BJ (cell line): ENCODE measurements at regions not wholly inside any gene's neighbourhood (a gene's known extent, or its start where the extent isn't known, plus 50 kb on each side); places are given as distances from the start of the nearest gene placed in this dataset.

Source experiments
- CTCF ChIA-PET: fragments of 350-600 bp; formaldehyde crosslinking; extraction: SDS; loops from one replicate; lab custom pipeline; 2021; ENCODE audit warnings: antibody characterized with exemption, inconsistent platforms; lab: Yijun Ruan, JAX
- POLR2A ChIA-PET: fragments of 300-600 bp; sonication (Branson Sonifier 250); formaldehyde crosslinking; extraction: SDS; loops from one replicate; lab custom pipeline; 2021; ENCODE audit warnings: antibody characterized with exemption; lab: Charles Lee
- DNase-seq: peaks from one replicate; pipeline ENCODE4 v3.0.0-alpha.2; 2011; ENCODE audit warnings: low read depth
- H3K27me3 ChIP-seq: 2 replicates; pipeline ENCODE4 v1.6.0; 2011; ENCODE audit warnings: low read length; ENCODE audit not compliant: control insufficient read depth, insufficient read depth
- H3K36me3 ChIP-seq: 2 replicates; pipeline ENCODE4 v1.5.1; 2011; ENCODE audit warnings: low read length; ENCODE audit not compliant: control insufficient read depth, insufficient read depth
- H3K4me3 ChIP-seq: 2 replicates; pipeline ENCODE4 v1.5.1; 2011; ENCODE audit warnings: low read depth, mild to moderate bottlenecking, control low read depth, low read length
- CTCF ChIP-seq: IDR thresholded peaks from 2 replicates; pipeline ENCODE4 v1.5.1; 2011; ENCODE audit warnings: low read depth, mild to moderate bottlenecking, control low read depth, inconsistent platforms, low read length, moderate library complexity; ENCODE audit not compliant: insufficient read depth

DNA sequence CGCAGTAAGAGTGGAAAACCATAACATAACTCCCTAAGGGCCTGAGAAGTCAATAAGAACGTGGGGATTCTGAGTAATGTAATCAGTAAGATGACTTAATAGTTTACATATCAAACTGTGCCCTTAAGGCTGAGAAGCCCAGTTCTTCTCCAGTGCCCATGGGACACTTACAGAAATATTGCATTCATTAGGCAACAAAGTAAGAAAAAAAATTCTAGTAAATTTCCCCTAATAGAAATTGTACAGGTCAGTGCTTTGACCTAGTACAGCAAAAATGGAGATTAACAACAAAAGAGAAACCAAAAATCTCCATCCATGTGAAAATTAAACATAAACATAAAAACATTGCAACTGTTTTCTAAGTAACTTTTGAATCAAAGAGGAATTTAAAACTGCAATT lies 139.8 kb upstream of the HS6ST1 start:
- TF ChIP-seq CTCF, result no peak
- DNase-seq, result no peak
- ChIA-PET CTCF (interaction anchor here (0.8 kb wide), 1 partner anchor 210 kb away, joined by 3 read pairs; no protein-coding TSS in a partner anchor), POLR2A (no interaction called here)
- peaks cover 2% of the 10 kb centered on the region for H3K27me3 ChIP-seq
- no peaks in the 10 kb centered on the region for H3K36me3 ChIP-seq
- no peak overlapping the region for H3K4me3 ChIP-seq

GRCh38 chr2:128464456-128464855 lies 145.8 kb upstream of the HS6ST1 start:
- POLR2A ChIA-PET, result no interaction called here
- H3K36me3 ChIP-seq, result no peaks in the 10 kb centered on the region
- CTCF ChIA-PET, result no interaction called here
- H3K27me3 ChIP-seq, result no peaks in the 10 kb centered on the region
- no peak overlapping the region for H3K4me3 ChIP-seq
- no peak for TF ChIP-seq CTCF
- DNase-seq, result no peak

- ChIA-PET POLR2A (no interaction called here), CTCF (no interaction called here)
- TF ChIP-seq CTCF, result no peak
- no peak for DNase-seq
- H3K36me3 ChIP-seq, result no peaks in the 10 kb centered on the region
- no peak overlapping the region for H3K4me3 ChIP-seq
- no peaks in the 10 kb centered on the region for H3K27me3 ChIP-seq
Observed at GRCh38 chr2:128465246-128466170, 146.8 kb upstream of the HS6ST1 start.

GRCh38 chr2:128466376-128466775 lies 147.7 kb upstream of the HS6ST1 start:
- no peak for DNase-seq
- Histone ChIP-seq H3K36me3 (no peaks in the 10 kb centered on the region), H3K27me3 (no peaks in the 10 kb centered on the region), H3K4me3 (no peak overlapping the region)
- ChIA-PET CTCF (no interaction called here), POLR2A (no interaction called here)
- TF ChIP-seq CTCF, result no peak

DNA sequence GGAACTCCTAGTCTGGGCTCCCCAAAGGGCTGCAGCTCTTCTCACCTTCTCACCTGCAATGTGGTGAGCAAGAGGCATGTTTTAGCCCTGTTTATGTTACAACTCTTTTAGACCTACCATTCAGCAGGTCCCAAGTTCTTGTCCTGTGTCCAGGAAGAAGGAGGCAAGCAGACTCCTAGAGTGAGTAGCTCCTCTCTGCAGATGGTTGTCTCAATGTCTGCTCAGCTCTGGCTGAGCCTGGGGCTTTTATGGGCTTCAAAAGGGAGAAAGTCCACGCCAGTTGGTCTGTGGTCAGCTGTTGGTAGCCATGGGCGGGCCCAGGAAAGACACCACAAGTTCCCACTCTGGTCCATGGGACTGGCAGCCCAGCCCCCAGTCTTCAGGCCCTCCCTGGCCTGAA lies 148.1 kb upstream of the HS6ST1 start:
- Histone ChIP-seq H3K4me3 (no peak overlapping the region), H3K36me3 (no peaks in the 10 kb centered on the region), H3K27me3 (no peaks in the 10 kb centered on the region)
- ChIA-PET CTCF (no interaction called here), POLR2A (no interaction called here)
- no peak for DNase-seq
- no peak for TF ChIP-seq CTCF
